ENCODE measurements at regions not wholly inside any gene's neighbourhood (a gene's known extent, or its start where the extent isn't known, plus 50 kb on each side); places are given as distances from the start of the nearest gene placed in this dataset.

GRCh38 chr9:14560194-14560593, 133.0 kb downstream of the ZDHHC21 start:
- TF ChIP-seq RAD21 (IDR thresholded peaks at IDR 0.05; ENCODE audit: low read depth) (no peak), CREB1 (IDR thresholded peaks at IDR 0.05; ENCODE audit: low read depth) (no peak), TAF1 (IDR thresholded peaks at IDR 0.05; ENCODE audit: low read depth) (no peak), YY1 (IDR thresholded peaks at IDR 0.05; ENCODE audit: low read depth) (no peak)

- no peak for TF ChIP-seq ZBTB7A (IDR thresholded peaks at IDR 0.05; ENCODE audit: low read depth)
- no peak for TF ChIP-seq TCF12 (IDR thresholded peaks at IDR 0.05; ENCODE audit: low read depth)
- no peak for TF ChIP-seq TAF1 (IDR thresholded peaks at IDR 0.05; ENCODE audit: low read depth)
- no peak for TF ChIP-seq EP300 (IDR thresholded peaks at IDR 0.05; ENCODE audit: borderline replicate concordance)
- no peak for TF ChIP-seq MAX (IDR thresholded peaks at IDR 0.05)
- TF ChIP-seq YY1 (IDR thresholded peaks at IDR 0.05; ENCODE audit: low read depth): no peak
- no peak for TF ChIP-seq EGR1 (IDR thresholded peaks at IDR 0.05)
- no peak for TF ChIP-seq NFIC (IDR thresholded peaks at IDR 0.05)
- no peak for TF ChIP-seq FOXM1 (IDR thresholded peaks at IDR 0.05; ENCODE audit: borderline replicate concordance, low read depth)
- TF ChIP-seq TEAD4 (IDR thresholded peaks at IDR 0.05): no peak
- no peak for TF ChIP-seq CREB1 (IDR thresholded peaks at IDR 0.05; ENCODE audit: low read depth)
- no peak for TF ChIP-seq USF1 (IDR thresholded peaks at IDR 0.05)
- no peak for TF ChIP-seq REST (IDR thresholded peaks at IDR 0.05; ENCODE audit: low read depth)
- TF ChIP-seq RAD21 (IDR thresholded peaks at IDR 0.05; ENCODE audit: low read depth): no peak
- no peak for TF ChIP-seq CEBPB (IDR thresholded peaks at IDR 0.05)
Observed at GRCh38 chr9:14554886-14555285, 138.3 kb downstream of the ZDHHC21 start.

- no peak for TF ChIP-seq FOXM1 (IDR thresholded peaks at IDR 0.05; ENCODE audit: borderline replicate concordance, low read depth)
- TF ChIP-seq YY1 (IDR thresholded peaks at IDR 0.05; ENCODE audit: low read depth): no peak
- TF ChIP-seq MAX (IDR thresholded peaks at IDR 0.05): no peak
- TF ChIP-seq TCF12 (IDR thresholded peaks at IDR 0.05; ENCODE audit: low read depth): no peak
- TF ChIP-seq ZBTB7A (IDR thresholded peaks at IDR 0.05; ENCODE audit: low read depth): no peak
Observed at GRCh38 chr9:14547245-14548060, 145.8 kb downstream of the ZDHHC21 start.

GRCh38 chr9:14546693-14547092, 146.5 kb downstream of the ZDHHC21 start:
- TF ChIP-seq ZBTB7A (IDR thresholded peaks at IDR 0.05; ENCODE audit: low read depth): no peak

- no peak for TF ChIP-seq CEBPB (IDR thresholded peaks at IDR 0.05)
Observed at GRCh38 chr9:14542071-14542470, 151.2 kb downstream of the ZDHHC21 start.

- no peak for TF ChIP-seq TCF12 (IDR thresholded peaks at IDR 0.05; ENCODE audit: low read depth)
- no peak for TF ChIP-seq USF1 (IDR thresholded peaks at IDR 0.05)
- no peak for TF ChIP-seq EP300 (IDR thresholded peaks at IDR 0.05; ENCODE audit: borderline replicate concordance)
- TF ChIP-seq NFIC (IDR thresholded peaks at IDR 0.05): no peak
- no peak for TF ChIP-seq CREB1 (IDR thresholded peaks at IDR 0.05; ENCODE audit: low read depth)
- no peak for TF ChIP-seq EGR1 (IDR thresholded peaks at IDR 0.05)
- no peak for TF ChIP-seq ZBTB7A (IDR thresholded peaks at IDR 0.05; ENCODE audit: low read depth)
- TF ChIP-seq YY1 (IDR thresholded peaks at IDR 0.05; ENCODE audit: low read depth): no peak
- no peak for TF ChIP-seq FOXM1 (IDR thresholded peaks at IDR 0.05; ENCODE audit: borderline replicate concordance, low read depth)
- no peak for TF ChIP-seq TAF1 (IDR thresholded peaks at IDR 0.05; ENCODE audit: low read depth)
- no peak for TF ChIP-seq TEAD4 (IDR thresholded peaks at IDR 0.05)
- TF ChIP-seq MAX (IDR thresholded peaks at IDR 0.05): no peak
- no peak for TF ChIP-seq RAD21 (IDR thresholded peaks at IDR 0.05; ENCODE audit: low read depth)
- no peak for TF ChIP-seq REST (IDR thresholded peaks at IDR 0.05; ENCODE audit: low read depth)
- no peak for TF ChIP-seq CEBPB (IDR thresholded peaks at IDR 0.05)
Observed at GRCh38 chr9:14538526-14538925, 154.7 kb downstream of the ZDHHC21 start.
